Endothelial cell of umbilical vein (primary cell): ENCODE measurements at regions not wholly inside any gene's neighbourhood (a gene's known extent, or its start where the extent isn't known, plus 50 kb on each side); places are given as distances from the start of the nearest gene placed in this dataset.

Experiments
- BruUV-seq: library from RNA; stranded (reverse); fragments of 400-500 nt; replicated peaks from 2 replicates; lab custom pipeline; 2021; lab: Mats Ljungman, UMichigan
- CTCF ChIA-PET: fragments of 300-600, 350-600 bp; sonication (Branson Sonifier 250); formaldehyde crosslinking; loops from one replicate; lab custom pipeline; 2021; ENCODE audit warnings: antibody characterized with exemption, inconsistent platforms; lab: Charles Lee
- POLR2A ChIA-PET: fragments of 300-600, 350-600 bp; sonication (Branson Sonifier 250); formaldehyde crosslinking; loops from one replicate; lab custom pipeline; 2021; ENCODE audit warnings: antibody characterized with exemption, inconsistent platforms; lab: Charles Lee
- DNase-seq: peaks from one replicate; pipeline ENCODE4 v3.0.0-alpha.2; 2011; ENCODE audit warnings: low read depth, low spot score
- FAIRE-seq: peaks from 2 replicates; lab custom pipeline; 2011; peaks lifted over from hg19 to GRCh38; lab: Jason Lieb, UNC
- H2AFZ ChIP-seq: 2 replicates; pipeline ENCODE4 v1.6.0; 2012; ENCODE audit warnings: low read depth, low read length, control low read depth, inconsistent platforms
- H3K27ac ChIP-seq: 2 replicates; pipeline ENCODE4 v1.5.1; 2011; ENCODE audit warnings: low read depth, mild to moderate bottlenecking, control low read depth, low read length, moderate library complexity; ENCODE audit not compliant: insufficient read depth
- H3K27me3 ChIP-seq, 2 experiments: 2 replicates each; pipeline versions ENCODE4 v1.6.0 to v1.6.1; 2011; ENCODE audit warnings: low read length in 2 of 2, mixed read lengths in 1 of 2; ENCODE audit not compliant: control insufficient read depth in 2 of 2, insufficient read depth in 2 of 2
- H3K36me3 ChIP-seq, 2 experiments: 2 replicates in 1 of 2; 3 replicates in 1 of 2; pipeline ENCODE4 v1.5.1; 2011; ENCODE audit warnings: low read length in 2 of 2, mild to moderate bottlenecking in 1 of 2, moderate library complexity in 1 of 2; ENCODE audit not compliant: control insufficient read depth in 2 of 2, insufficient read depth in 2 of 2; ENCODE audit errors: extremely low read depth in 1 of 2
- H3K4me1 ChIP-seq: 3 replicates; pipeline ENCODE4 v1.5.1; 2011; ENCODE audit warnings: mild to moderate bottlenecking, low read length; ENCODE audit not compliant: control insufficient read depth, insufficient read depth; ENCODE audit errors: extremely low read depth
- H3K4me2 ChIP-seq: 2 replicates; pipeline ENCODE4 v1.6.1; 2011; ENCODE audit warnings: low read length, control low read depth, mixed read lengths; ENCODE audit not compliant: insufficient read depth
- H3K4me3 ChIP-seq, 3 experiments: fragments of 200-600 bp in 1 of 3; sonication (generic), shearing (Covaris generic) in 1 of 3; replicated peaks in 1 of 3; 2 replicates each; pipeline ENCODE4 v1.5.1; 2011 to 2016; ENCODE audit warnings: control low read depth in 3 of 3, low read length in 3 of 3, mild to moderate bottlenecking in 2 of 3, inconsistent platforms in 1 of 3, low read depth in 1 of 3, moderate library complexity in 1 of 3; ENCODE audit not compliant: insufficient read depth in 1 of 3
- H3K79me2 ChIP-seq: 2 replicates; pipeline ENCODE4 v1.6.0; 2012; ENCODE audit warnings: low read length, inconsistent platforms; ENCODE audit not compliant: control insufficient read depth, insufficient read depth
- H3K9ac ChIP-seq: replicated peaks from 2 replicates; pipeline ENCODE3; 2011; ENCODE audit warnings: low read length, control low read depth; ENCODE audit not compliant: insufficient read depth; ENCODE audit errors: extremely low read depth
- H3K9me1 ChIP-seq: replicated peaks from 3 replicates; pipeline ENCODE4 v1.6.0; 2011; ENCODE audit warnings: mild to moderate bottlenecking, low read length; ENCODE audit not compliant: control insufficient read depth, insufficient read depth; ENCODE audit errors: extremely low read depth
- H3K9me3 ChIP-seq: replicated peaks from 2 replicates; pipeline ENCODE4 v1.5.1; 2012; ENCODE audit warnings: low read length, inconsistent platforms; ENCODE audit not compliant: control insufficient read depth, insufficient read depth
- H4K20me1 ChIP-seq: replicated peaks from 2 replicates; pipeline ENCODE3; 2011; ENCODE audit warnings: mild to moderate bottlenecking, low read length; ENCODE audit not compliant: control insufficient read depth, insufficient read depth; ENCODE audit errors: extremely low read depth
- CTCF ChIP-seq, 2 donors: IDR thresholded peaks; 1 replicate in 1 of 2; 2 replicates in 1 of 2; pipeline ENCODE4 v1.5.1; 2011; ENCODE audit warnings: low read length in 2 of 2, mild to moderate bottlenecking in 2 of 2, moderate library complexity in 2 of 2, control low read depth in 1 of 2, inconsistent platforms in 1 of 2, low read depth in 1 of 2; ENCODE audit not compliant: insufficient read depth in 1 of 2; ENCODE audit errors: extremely low read depth in 1 of 2
- EZH2 ChIP-seq: IDR thresholded peaks from 2 replicates; pipeline ENCODE4 v1.6.1; 2012; ENCODE audit warnings: borderline replicate concordance, low read depth, mild to moderate bottlenecking, moderate library complexity, low read length, inconsistent platforms; ENCODE audit not compliant: severe bottlenecking
- FOS ChIP-seq: IDR thresholded peaks from 2 replicates; pipeline ENCODE4 v1.6.1; 2011; ENCODE audit warnings: mild to moderate bottlenecking, low read length, moderate library complexity, borderline replicate concordance; ENCODE audit not compliant: insufficient read depth
- GATA2 ChIP-seq: IDR thresholded peaks from 2 replicates; pipeline ENCODE4 v1.7.0; 2011; ENCODE audit warnings: low read depth, mild to moderate bottlenecking, moderate library complexity, mixed read lengths, low read length; ENCODE audit not compliant: insufficient read length, insufficient read depth
- JUN ChIP-seq: IDR thresholded peaks from 2 replicates; pipeline ENCODE4 v1.6.1; 2011; ENCODE audit warnings: borderline replicate concordance, low read depth; ENCODE audit not compliant: insufficient read length, insufficient read depth
- MYC ChIP-seq: IDR thresholded peaks from one replicate; pipeline ENCODE4 v1.6.1; 2011; ENCODE audit warnings: mild to moderate bottlenecking, low read depth, low read length
- POLR2A ChIP-seq: IDR thresholded peaks from 2 replicates; pipeline ENCODE4 v1.6.1; 2012; ENCODE audit warnings: low read depth, mild to moderate bottlenecking, control low read depth, low read length
- dilution Hi-C: fragments of 300-500 bp; cut with MboI; formaldehyde crosslinking; loops from one replicate; pipeline ENCODE4 v1.15.0; 2019; ENCODE audit warnings: low sequenced_read_pairs; ENCODE audit not compliant: extremely low pct_ligation_motif_present
- intact Hi-C: fragments of 100-400 bp; cut with micrococcal nuclease; formaldehyde crosslinking; loops from one replicate; pipeline ENCODE4 v1.10.0; 2022
- TF ChIP-seq, protein P1 (sequence below): IDR thresholded peaks from 2 replicates; pipeline ENCODE4 v1.6.1; 2011; ENCODE audit not compliant: insufficient read depth, insufficient read length

DNA sequence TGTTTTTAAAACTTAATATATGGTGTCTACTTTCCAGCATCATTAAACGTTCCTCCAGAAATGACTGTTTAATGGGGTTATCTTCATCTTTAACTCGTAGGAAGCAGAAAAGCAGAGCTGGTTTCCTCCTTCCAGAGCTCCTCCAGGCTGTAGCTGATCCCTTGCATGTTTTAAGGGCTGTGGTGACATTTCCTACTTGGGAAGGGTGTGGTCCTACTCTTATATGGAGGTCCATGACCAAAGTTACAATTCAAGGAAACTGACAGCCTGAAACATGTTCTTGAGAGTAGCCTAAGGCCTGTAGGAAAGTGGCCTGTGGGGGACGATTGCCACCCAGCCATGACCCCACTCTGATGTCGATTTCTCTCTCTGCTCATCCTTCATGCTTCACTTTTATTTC is 297.1 kb downstream of the GADD45G start:
- no peaks in the 10 kb centered on the region for H3K79me2 ChIP-seq
- dilution Hi-C loops (no loop called here), intact Hi-C loops (no loop called here)
- no peaks in the 10 kb centered on the region for H4K20me1 ChIP-seq
- DNase-seq, result no peak
- no peaks in the 10 kb centered on the region for H3K4me1 ChIP-seq
- no TSS peak for BruUV-seq
- CTCF ChIA-PET, result no interaction called here
- no peak overlapping the region for H2AFZ ChIP-seq
- no peak overlapping the region for H3K4me2 ChIP-seq
- TF ChIP-seq EZH2, result no peak
- no peak for TF ChIP-seq JUN
- no peak for TF ChIP-seq MYC
- no peak for TF ChIP-seq CTCF (IDR thresholded peaks at IDR 0.05; ENCODE audit: extremely low read depth in 1 of 2, insufficient read depth in 1 of 2, low read depth in 1 of 2, low read length in 2 of 2)
- no peaks in the 10 kb centered on the region for H3K9me3 ChIP-seq
- H3K27ac ChIP-seq, result no peak overlapping the region
- no peaks in the 10 kb centered on the region for H3K36me3 ChIP-seq
- H3K27me3 ChIP-seq, result peaks cover 0 to 2% of the 10 kb centered on the region in 2 experiments
- POLR2A ChIA-PET, result interaction anchor here (0.7 kb wide), 1 partner anchor 19 kb away, joined by 3 read pairs; no protein-coding TSS in a partner anchor
- FAIRE-seq, result no peak
- no peaks in the 10 kb centered on the region for H3K9me1 ChIP-seq
- no peak overlapping the region for H3K9ac ChIP-seq
- no peak overlapping the region for H3K4me3 ChIP-seq

DNA sequence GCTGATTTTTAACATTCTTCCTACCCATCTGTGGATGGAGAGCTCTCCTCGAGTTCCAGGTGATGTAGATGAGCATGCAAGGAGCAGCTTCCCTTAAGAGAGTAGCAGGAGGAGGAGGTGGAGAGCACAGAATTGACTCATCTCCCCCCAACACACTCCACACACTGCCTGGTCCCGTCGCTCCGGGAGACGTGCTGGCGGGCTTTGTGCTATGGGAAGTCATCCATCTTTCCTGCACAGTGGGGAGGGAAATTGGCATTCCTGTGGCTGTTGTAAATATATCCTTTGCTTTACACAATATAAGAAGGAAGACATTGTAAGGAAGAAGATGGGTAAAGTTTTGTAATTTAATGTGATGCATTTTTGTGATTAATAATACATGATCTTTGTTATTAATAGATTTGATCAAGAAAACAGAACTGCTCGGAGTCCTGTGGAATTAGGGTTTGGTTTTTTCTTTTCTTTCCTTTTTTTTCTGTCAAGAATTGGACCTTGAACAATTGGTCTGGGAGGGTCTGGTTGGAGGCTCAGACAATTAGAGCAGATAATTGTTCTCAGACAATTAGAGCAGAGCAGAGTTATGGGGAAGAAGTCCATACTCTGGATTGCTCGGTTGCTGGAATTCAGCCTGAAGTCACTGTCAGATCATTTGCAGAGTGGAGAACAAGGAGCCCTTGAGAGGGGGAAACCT is 297.8 kb downstream of the GADD45G start:
- H2AFZ ChIP-seq, result no peak overlapping the region
- intact Hi-C loops (no loop called here), dilution Hi-C loops (no loop called here)
- FAIRE-seq (no peak), DNase-seq (no peak)
- BruUV-seq, result no TSS peak
- H3K4me3 ChIP-seq, result no peak overlapping the region
- H3K9ac ChIP-seq, result no peak overlapping the region
- H3K9me1 ChIP-seq, result no peaks in the 10 kb centered on the region
- H4K20me1 ChIP-seq, result no peaks in the 10 kb centered on the region
- peaks cover 0 to 2% of the 10 kb centered on the region in 2 experiments for H3K27me3 ChIP-seq
- TF ChIP-seq GATA2 (no peak), POLR2A (no peak), MYC (no peak), EZH2 (no peak), FOS (no peak), JUN (no peak), CTCF (IDR thresholded peaks at IDR 0.05; ENCODE audit: extremely low read depth in 1 of 2, insufficient read depth in 1 of 2, low read depth in 1 of 2, low read length in 2 of 2) (no peak)
- TF ChIP-seq, protein P1, sequence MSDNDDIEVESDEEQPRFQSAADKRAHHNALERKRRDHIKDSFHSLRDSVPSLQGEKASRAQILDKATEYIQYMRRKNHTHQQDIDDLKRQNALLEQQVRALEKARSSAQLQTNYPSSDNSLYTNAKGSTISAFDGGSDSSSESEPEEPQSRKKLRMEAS, result no peak
- H3K4me2 ChIP-seq, result no peak overlapping the region
- ChIA-PET CTCF (no interaction called here), POLR2A (interaction anchor here (0.7 kb wide), 1 partner anchor 18 kb away, joined by 3 read pairs; no protein-coding TSS in a partner anchor)
- H3K27ac ChIP-seq, result no peak overlapping the region
- H3K9me3 ChIP-seq, result no peaks in the 10 kb centered on the region
- no peaks in the 10 kb centered on the region for H3K4me1 ChIP-seq
- no peaks in the 10 kb centered on the region for H3K79me2 ChIP-seq
- no peaks in the 10 kb centered on the region for H3K36me3 ChIP-seq
